Middle frontal gyrus (tissue), 1 donor: ENCODE measurements at regions not wholly inside any gene's neighbourhood (a gene's known extent, or its start where the extent isn't known, plus 50 kb on each side); places are given as distances from the start of the nearest gene placed in this dataset.

ENCODE experiments used
- DNase-seq: peaks from one replicate; pipeline ENCODE4 v3.0.0-alpha.2; 2015; ENCODE audit warnings: low spot score; ENCODE audit errors: extremely low spot score

- no peak for DNase-seq
Measured at GRCh38 chr2:6770006-6770405, 95.7 kb downstream of the CMPK2 start.

GRCh38 chr2:6771634-6772611, 93.8 kb downstream of the CMPK2 start:
- no peak for DNase-seq

- DNase-seq: no peak
Measured at GRCh38 chr2:6773007-6773693, 92.6 kb downstream of the CMPK2 start.

GRCh38 chr2:6773694-6774044, 92.0 kb downstream of the CMPK2 start:
- DNase-seq: no peak

- DNase-seq: no peak
Measured at GRCh38 chr2:6776125-6776524, 89.6 kb downstream of the CMPK2 start.

- no peak for DNase-seq
Measured at GRCh38 chr2:6777626-6778025, 88.1 kb downstream of the CMPK2 start.

- no peak for DNase-seq
Measured at GRCh38 chr2:6780765-6781274, 84.9 kb downstream of the CMPK2 start.

- DNase-seq: no peak
Measured at GRCh38 chr2:6782517-6783237, 83.0 kb downstream of the CMPK2 start.

- DNase-seq: no peak
Measured at GRCh38 chr2:6783238-6783614, 82.5 kb downstream of the CMPK2 start.

GRCh38 chr2:6784291-6784690, 81.4 kb downstream of the CMPK2 start:
- DNase-seq: no peak

- no peak for DNase-seq
Measured at GRCh38 chr2:6785493-6785892, 80.2 kb downstream of the CMPK2 start.

- no peak for DNase-seq
Measured at GRCh38 chr2:6787376-6787775, 78.3 kb downstream of the CMPK2 start.

- DNase-seq: no peak
Measured at GRCh38 chr2:6788614-6789013, 77.1 kb downstream of the CMPK2 start.

- no peak for DNase-seq
Measured at GRCh38 chr2:6789559-6790138, 76.1 kb downstream of the CMPK2 start.

GRCh38 chr2:6791682-6792081, 74.0 kb downstream of the CMPK2 start:
- no peak for DNase-seq

- DNase-seq: no peak
Measured at GRCh38 chr2:6792883-6793282, 72.8 kb downstream of the CMPK2 start.

- DNase-seq: no peak
Measured at GRCh38 chr2:6793371-6793770, 72.3 kb downstream of the CMPK2 start.

- DNase-seq: no peak
Measured at GRCh38 chr2:6793913-6794312, 71.8 kb downstream of the CMPK2 start.

- DNase-seq: no peak
Measured at GRCh38 chr2:6794448-6794847, 71.3 kb downstream of the CMPK2 start.
